OCI-LY3 (cell line): ENCODE measurements at regions not wholly inside any gene's neighbourhood (a gene's known extent, or its start where the extent isn't known, plus 50 kb on each side); places are given as distances from the start of the nearest gene placed in this dataset.

Experiments used
- H2AFZ ChIP-seq: fragments of 200-600, 300-600 bp; shearing (Covaris generic); 2 replicates; pipeline ENCODE4 v1.6.0; 2014; ENCODE audit warnings: antibody characterized with exemption, low read depth, low read length
- H3K27ac ChIP-seq: fragments of 200-600, 300-600 bp; sonication (generic); 2 replicates; pipeline ENCODE4 v1.5.1; 2014; ENCODE audit warnings: mild to moderate bottlenecking, low read length, moderate library complexity, mixed read lengths
- H3K27me3 ChIP-seq: fragments of 200-600, 300-600 bp; sonication (generic); 2 replicates; pipeline ENCODE4 v1.6.1; 2014; ENCODE audit warnings: low read depth, low read length, mixed read lengths
- H3K36me3 ChIP-seq: fragments of 200-600, 300-600 bp; sonication (generic); replicated peaks from 2 replicates; pipeline ENCODE3; 2014; ENCODE audit warnings: low read depth, low read length, mixed read lengths
- H3K4me1 ChIP-seq: fragments of 300-600, 200-600 bp; sonication (generic); 2 replicates; pipeline ENCODE4 v1.6.1; 2014; ENCODE audit warnings: low read length, mixed read lengths
- H3K4me2 ChIP-seq: fragments of 200-600, 300-600 bp; sonication (generic); 2 replicates; pipeline ENCODE4 v1.6.1; 2014; ENCODE audit warnings: low read length, mixed read lengths
- H3K4me3 ChIP-seq: fragments of 300-600, 200-600 bp; sonication (generic); 2 replicates; pipeline ENCODE4 v1.5.1; 2014; ENCODE audit warnings: antibody characterized with exemption, mild to moderate bottlenecking, low read length, moderate library complexity
- H3K79me2 ChIP-seq: fragments of 300-600, 200-600 bp; shearing (Covaris generic); 2 replicates; pipeline ENCODE4 v1.6.1; 2014; ENCODE audit warnings: mild to moderate bottlenecking, low read length, mixed read lengths
- H3K9ac ChIP-seq: fragments of 300-600, 200-600 bp; shearing (Covaris generic); 2 replicates; pipeline ENCODE4 v1.6.0; 2014; ENCODE audit warnings: mild to moderate bottlenecking, low read length, moderate library complexity
- H3K9me3 ChIP-seq: fragments of 200-600, 300-600 bp; shearing (Covaris generic); 2 replicates; pipeline ENCODE4 v1.6.1; 2014; ENCODE audit warnings: low read length, mixed read lengths; ENCODE audit not compliant: insufficient read depth
- H4K20me1 ChIP-seq: fragments of 200-600, 300-600 bp; sonication (generic); 2 replicates; pipeline ENCODE4 v1.6.1; 2016; ENCODE audit warnings: low read length, mixed read lengths; ENCODE audit not compliant: insufficient read depth
- CTCF ChIP-seq: fragments of 200-600, 300-600 bp; sonication (generic); IDR thresholded peaks from 2 replicates; pipeline ENCODE4 v1.5.1; 2014; ENCODE audit warnings: antibody characterized with exemption, low read length, low read depth
- EZH2phosphoT487 ChIP-seq: fragments of 200-600 bp; shearing (Covaris generic); IDR thresholded peaks from 2 replicates; pipeline ENCODE4 v1.6.1; 2018; ENCODE audit warnings: antibody characterized with exemption, mixed run types, low read depth

- TF ChIP-seq CTCF (no peak), EZH2phosphoT487 (no peak)
- no peak overlapping the region for H3K4me2 ChIP-seq
- H3K36me3 ChIP-seq = no peaks in the 10 kb centered on the region
- no peaks in the 10 kb centered on the region for H4K20me1 ChIP-seq
- H3K9ac ChIP-seq = no peak overlapping the region
- no peaks in the 10 kb centered on the region for H3K9me3 ChIP-seq
- no peaks in the 10 kb centered on the region for H3K79me2 ChIP-seq
- H2AFZ ChIP-seq = peak overlapping the region; percentile 45
- H3K4me1 ChIP-seq = 0 out of 2 replicates have a peak, but pooled peaks cover 7% of the 10 kb centered on the region
- H3K27me3 ChIP-seq = no peaks in the 10 kb centered on the region
- H3K27ac ChIP-seq = no peak overlapping the region
- no peak overlapping the region for H3K4me3 ChIP-seq
Measured at GRCh38 chr4:59814402-59815010, 1385.6 kb upstream of the ADGRL3 start.

- Histone ChIP-seq H3K4me2 (peak overlapping the region; percentile 72), H3K4me3 (peak overlapping the region; percentile 74), H3K36me3 (no peaks in the 10 kb centered on the region), H3K79me2 (no peaks in the 10 kb centered on the region), H3K4me1 (0 out of 2 replicates have a peak, but pooled peaks cover 7% of the 10 kb centered on the region), H3K9ac (peak overlapping the region; percentile 58), H2AFZ (peak overlapping the region; percentile 96), H3K27ac (no peak overlapping the region), H3K9me3 (no peaks in the 10 kb centered on the region), H3K27me3 (no peaks in the 10 kb centered on the region), H4K20me1 (no peaks in the 10 kb centered on the region)
- TF ChIP-seq CTCF (no peak), EZH2phosphoT487 (no peak)
Measured at GRCh38 chr4:59818656-59819055, 1381.5 kb upstream of the ADGRL3 start.

GRCh38 chr4:59823311-59823710, 1376.8 kb upstream of the ADGRL3 start:
- H3K9ac ChIP-seq = no peak overlapping the region
- no peak overlapping the region for H2AFZ ChIP-seq
- H3K4me2 ChIP-seq = no peak overlapping the region
- no peaks in the 10 kb centered on the region for H3K27me3 ChIP-seq
- no peaks in the 10 kb centered on the region for H3K9me3 ChIP-seq
- H3K27ac ChIP-seq = no peak overlapping the region
- no peaks in the 10 kb centered on the region for H3K36me3 ChIP-seq
- no peaks in the 10 kb centered on the region for H4K20me1 ChIP-seq
- no peaks in the 10 kb centered on the region for H3K4me1 ChIP-seq
- no peak overlapping the region for H3K4me3 ChIP-seq
- no peak for TF ChIP-seq CTCF
- no peak for TF ChIP-seq EZH2phosphoT487
- H3K79me2 ChIP-seq = no peaks in the 10 kb centered on the region

GRCh38 chr4:59825104-59825503, 1375.0 kb upstream of the ADGRL3 start:
- TF ChIP-seq EZH2phosphoT487 (no peak), CTCF (no peak)
- H3K4me2 ChIP-seq = no peak overlapping the region
- H3K36me3 ChIP-seq = no peaks in the 10 kb centered on the region
- H3K79me2 ChIP-seq = no peaks in the 10 kb centered on the region
- H3K4me1 ChIP-seq = no peaks in the 10 kb centered on the region
- no peak overlapping the region for H3K4me3 ChIP-seq
- no peak overlapping the region for H3K27ac ChIP-seq
- H3K9me3 ChIP-seq = no peaks in the 10 kb centered on the region
- no peak overlapping the region for H3K9ac ChIP-seq
- H2AFZ ChIP-seq = no peak overlapping the region
- no peaks in the 10 kb centered on the region for H4K20me1 ChIP-seq
- H3K27me3 ChIP-seq = no peaks in the 10 kb centered on the region
